ENCODE measurements at regions not wholly inside any gene's neighbourhood (a gene's known extent, or its start where the extent isn't known, plus 50 kb on each side); places are given as distances from the start of the nearest gene placed in this dataset.

DNA sequence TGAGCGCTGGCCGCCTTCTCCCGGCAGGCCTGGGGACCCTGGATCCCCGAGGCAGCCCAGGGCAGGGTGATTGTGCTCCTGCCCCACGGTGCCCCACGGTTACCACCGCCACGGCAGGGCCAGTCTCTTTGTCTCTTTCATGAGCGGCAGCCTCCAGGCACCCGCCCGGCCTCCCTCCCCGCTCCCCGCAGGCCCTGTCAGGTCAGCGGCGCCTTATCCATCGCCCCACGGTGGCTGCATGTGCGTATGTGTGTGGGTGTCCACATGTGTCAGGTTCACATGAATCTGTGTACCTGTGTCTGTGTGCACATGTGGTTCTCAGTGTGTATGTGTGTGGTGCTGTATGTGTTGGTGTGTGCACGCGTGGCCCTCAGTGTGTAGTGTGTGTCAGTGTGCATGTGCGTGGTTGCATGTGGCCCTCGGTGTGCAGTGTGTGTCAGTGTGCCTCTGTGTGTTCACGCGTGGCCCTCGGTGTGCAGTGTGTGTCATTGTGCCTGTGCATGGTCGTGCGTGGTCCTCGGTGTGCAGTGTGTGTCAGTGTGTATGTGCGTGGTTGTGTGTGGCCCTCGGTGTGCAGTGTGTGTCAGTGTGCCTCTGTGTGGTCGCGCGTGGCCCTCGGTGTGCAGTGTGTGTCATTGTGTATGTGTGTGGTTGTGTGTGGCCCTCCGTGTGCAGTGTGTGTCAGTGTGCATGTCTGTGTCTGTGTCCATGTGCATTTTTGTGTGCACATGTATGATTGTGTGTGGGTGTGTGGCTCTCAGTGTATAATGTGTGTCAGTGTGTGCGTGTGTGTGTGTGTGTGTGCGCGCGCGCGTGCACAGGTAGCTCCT, 239.2 kb upstream of the GSE1 start:
- H3K4me1 ChIP-seq: peaks cover 54 to 75% (median 63%) of the 10 kb centered on the region in 4 donors
- in situ Hi-C loops (cut with MboI; ENCODE audit: low pct_ligation_motif_present in 1 of 4, low pct_unique_long_range_greater_than_20kb in 1 of 4, low sequenced_read_pairs in 3 of 4): no loop called here
- DNase-seq: no peak
- peak overlapping the region in 1 of 4 donors; percentile 79 for H3K27ac ChIP-seq
- H3K4me3 ChIP-seq: no peak overlapping the region
- H3K27me3 ChIP-seq: no peaks in the 10 kb centered on the region
- no peak for TF ChIP-seq EP300 (IDR thresholded peaks at IDR 0.05; ENCODE audit: low read depth)
- no peak for TF ChIP-seq POLR2AphosphoS5 (IDR thresholded peaks at IDR 0.05)
- TF ChIP-seq, protein P1, sequence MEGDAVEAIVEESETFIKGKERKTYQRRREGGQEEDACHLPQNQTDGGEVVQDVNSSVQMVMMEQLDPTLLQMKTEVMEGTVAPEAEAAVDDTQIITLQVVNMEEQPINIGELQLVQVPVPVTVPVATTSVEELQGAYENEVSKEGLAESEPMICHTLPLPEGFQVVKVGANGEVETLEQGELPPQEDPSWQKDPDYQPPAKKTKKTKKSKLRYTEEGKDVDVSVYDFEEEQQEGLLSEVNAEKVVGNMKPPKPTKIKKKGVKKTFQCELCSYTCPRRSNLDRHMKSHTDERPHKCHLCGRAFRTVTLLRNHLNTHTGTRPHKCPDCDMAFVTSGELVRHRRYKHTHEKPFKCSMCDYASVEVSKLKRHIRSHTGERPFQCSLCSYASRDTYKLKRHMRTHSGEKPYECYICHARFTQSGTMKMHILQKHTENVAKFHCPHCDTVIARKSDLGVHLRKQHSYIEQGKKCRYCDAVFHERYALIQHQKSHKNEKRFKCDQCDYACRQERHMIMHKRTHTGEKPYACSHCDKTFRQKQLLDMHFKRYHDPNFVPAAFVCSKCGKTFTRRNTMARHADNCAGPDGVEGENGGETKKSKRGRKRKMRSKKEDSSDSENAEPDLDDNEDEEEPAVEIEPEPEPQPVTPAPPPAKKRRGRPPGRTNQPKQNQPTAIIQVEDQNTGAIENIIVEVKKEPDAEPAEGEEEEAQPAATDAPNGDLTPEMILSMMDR (IDR thresholded peaks at IDR 0.05): no peak
- TF ChIP-seq POLR2A (IDR thresholded peaks at IDR 0.05): no peak
- no peaks in the 10 kb centered on the region for H3K36me3 ChIP-seq
- no peaks in the 10 kb centered on the region for H3K9me3 ChIP-seq
- intact Hi-C loops (cut with DNase I; ENCODE audit: low total_unique reads): no loop called here
- 87 to 100% methylated on average over 5 to 38 of the region's 41 CpGs for WGBS, 2 donors (ENCODE audit: low coverage in 1 of 2)

DNA sequence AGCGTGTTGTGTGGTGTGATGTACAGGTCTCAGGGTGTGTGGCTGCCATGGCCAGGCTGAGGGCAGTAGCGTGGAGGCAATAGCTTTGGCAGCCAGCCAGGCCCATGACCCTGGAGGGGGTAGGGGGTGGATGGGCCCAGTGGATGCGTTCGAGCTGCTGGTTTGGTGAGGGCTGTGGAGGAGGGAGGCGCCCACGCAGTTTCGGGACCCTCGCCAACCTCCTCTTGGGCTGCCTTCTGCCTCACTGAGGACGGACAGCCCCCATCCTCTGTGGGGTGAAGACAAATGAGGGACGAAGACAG, 238.6 kb upstream of the GSE1 start:
- no peak overlapping the region for H3K4me3 ChIP-seq
- DNase-seq: no peak
- in situ Hi-C loops (cut with MboI; ENCODE audit: low pct_ligation_motif_present in 1 of 4, low pct_unique_long_range_greater_than_20kb in 1 of 4, low sequenced_read_pairs in 3 of 4) (no loop called here), intact Hi-C loops (cut with DNase I; ENCODE audit: low total_unique reads) (no loop called here)
- H3K9me3 ChIP-seq: no peaks in the 10 kb centered on the region
- TF ChIP-seq POLR2A (IDR thresholded peaks at IDR 0.05) (no peak), EP300 (IDR thresholded peaks at IDR 0.05; ENCODE audit: low read depth) (no peak), POLR2AphosphoS5 (IDR thresholded peaks at IDR 0.05) (no peak)
- TF ChIP-seq, protein P1 (IDR thresholded peaks at IDR 0.05): no peak
- H3K4me1 ChIP-seq: peaks cover 54 to 79% (median 66%) of the 10 kb centered on the region in 4 donors
- H3K27ac ChIP-seq: no peak overlapping the region
- no peaks in the 10 kb centered on the region for H3K36me3 ChIP-seq
- 67% methylated on average over 10 of the region's 10 CpGs; no CpG with 5 or more reads in 1 of the 2 donors for WGBS, 2 donors (ENCODE audit: low coverage in 1 of 2)
- no peaks in the 10 kb centered on the region for H3K27me3 ChIP-seq

DNA sequence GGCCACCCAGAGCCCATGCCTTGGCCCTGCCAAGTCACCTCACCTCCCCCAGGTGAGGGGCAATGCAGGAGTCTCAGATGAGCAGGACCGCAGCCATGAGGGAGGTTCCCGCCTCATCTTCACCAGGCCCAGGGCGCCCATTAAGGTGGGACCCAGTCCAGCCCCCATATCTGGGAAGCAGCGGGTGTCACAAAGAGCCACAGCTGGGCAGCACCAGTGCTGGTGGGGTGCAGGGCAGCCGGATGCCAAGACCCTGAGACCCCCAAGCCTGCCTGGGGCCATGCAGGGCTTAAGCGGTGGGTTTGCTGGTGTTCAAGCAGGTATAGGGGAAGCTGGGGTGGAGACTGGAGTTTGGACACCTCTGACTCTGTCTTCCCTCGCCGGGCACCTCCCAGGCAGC, 237.8 kb upstream of the GSE1 start:
- H3K9me3 ChIP-seq: no peaks in the 10 kb centered on the region
- DNase-seq: no peak
- intact Hi-C loops (cut with DNase I; ENCODE audit: low total_unique reads): no loop called here
- 20 to 90% methylated on average over 1 to 5 of the region's 8 CpGs for WGBS, 2 donors (ENCODE audit: low coverage in 1 of 2)
- TF ChIP-seq POLR2AphosphoS5 (IDR thresholded peaks at IDR 0.05) (no peak), EP300 (IDR thresholded peaks at IDR 0.05; ENCODE audit: low read depth) (no peak), POLR2A (IDR thresholded peaks at IDR 0.05) (no peak)
- TF ChIP-seq, protein P1 (IDR thresholded peaks at IDR 0.05): no peak
- in situ Hi-C loops (cut with MboI; ENCODE audit: low pct_ligation_motif_present in 1 of 4, low pct_unique_long_range_greater_than_20kb in 1 of 4, low sequenced_read_pairs in 3 of 4): no loop called here
- no peaks in the 10 kb centered on the region for H3K36me3 ChIP-seq
- H3K27me3 ChIP-seq: no peaks in the 10 kb centered on the region
- H3K4me3 ChIP-seq: no peak overlapping the region
- H3K4me1 ChIP-seq: peaks cover 47 to 73% (median 61%) of the 10 kb centered on the region in 4 donors
- H3K27ac ChIP-seq: peak overlapping the region in 3 of 4 donors; percentile 45 to 64 (median 56)

DNA sequence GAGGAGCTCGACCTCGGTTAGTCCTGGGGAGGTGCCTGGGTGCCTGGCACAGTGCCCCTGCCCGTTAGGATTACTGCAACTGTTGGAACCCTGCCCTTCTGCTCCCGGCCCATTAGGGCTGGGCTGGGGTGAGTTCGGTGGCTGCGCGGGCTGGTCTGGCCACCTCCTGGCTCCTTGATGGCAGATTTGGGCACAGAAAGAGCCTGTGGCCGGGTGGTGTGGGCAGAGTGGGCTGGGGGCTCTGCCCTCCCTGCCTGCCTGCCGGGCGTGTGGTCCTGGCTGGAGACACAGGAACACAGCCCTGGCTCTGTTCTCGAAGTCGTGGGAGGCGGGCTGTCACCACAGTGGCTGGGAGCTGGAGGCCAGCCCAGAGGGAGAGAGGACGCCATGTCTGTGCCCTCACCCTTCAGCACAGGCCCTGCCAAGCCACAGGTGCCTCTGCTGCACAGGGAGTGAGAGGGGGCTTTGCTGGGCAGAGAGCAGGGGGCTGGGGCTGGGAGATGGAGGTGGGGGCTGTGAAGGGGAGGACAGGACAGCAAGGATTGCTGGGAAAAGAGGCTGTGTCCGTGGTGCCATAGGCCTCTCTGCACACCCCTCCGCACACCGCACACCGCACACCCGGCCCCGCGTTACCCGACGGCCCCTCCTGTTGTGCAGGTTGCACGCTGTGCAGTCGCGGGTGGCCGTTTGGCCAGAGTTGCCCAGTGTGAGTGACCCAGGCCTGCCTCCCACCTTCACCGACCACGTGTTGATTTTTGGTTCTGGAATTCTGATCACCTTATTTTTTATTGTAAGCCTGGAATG, 236.6 kb upstream of the GSE1 start:
- H3K4me1 ChIP-seq: peaks cover 37 to 62% (median 49%) of the 10 kb centered on the region in 4 donors
- peak; percentile 73 for DNase-seq
- TF ChIP-seq, protein P1 (IDR thresholded peaks at IDR 0.05): no peak
- no peak for TF ChIP-seq POLR2AphosphoS5 (IDR thresholded peaks at IDR 0.05)
- no peak for TF ChIP-seq EP300 (IDR thresholded peaks at IDR 0.05; ENCODE audit: low read depth)
- TF ChIP-seq POLR2A (IDR thresholded peaks at IDR 0.05): no peak
- 60% methylated on average over 27 of the region's 29 CpGs; no CpG with 5 or more reads in 1 of the 2 donors for WGBS, 2 donors (ENCODE audit: low coverage in 1 of 2)
- H3K4me3 ChIP-seq: no peak overlapping the region
- no peaks in the 10 kb centered on the region for H3K9me3 ChIP-seq
- peak overlapping the region; percentile 45 to 69 (median 60) for H3K27ac ChIP-seq
- H3K36me3 ChIP-seq: no peaks in the 10 kb centered on the region
- in situ Hi-C loops (cut with MboI; ENCODE audit: low pct_ligation_motif_present in 1 of 4, low pct_unique_long_range_greater_than_20kb in 1 of 4, low sequenced_read_pairs in 3 of 4): no loop called here
- intact Hi-C loops (cut with DNase I; ENCODE audit: low total_unique reads): no loop called here
- no peaks in the 10 kb centered on the region for H3K27me3 ChIP-seq
